ENCODE measurements at regions not wholly inside any gene's neighbourhood (a gene's known extent, or its start where the extent isn't known, plus 50 kb on each side); places are given as distances from the start of the nearest gene placed in this dataset.

DNA sequence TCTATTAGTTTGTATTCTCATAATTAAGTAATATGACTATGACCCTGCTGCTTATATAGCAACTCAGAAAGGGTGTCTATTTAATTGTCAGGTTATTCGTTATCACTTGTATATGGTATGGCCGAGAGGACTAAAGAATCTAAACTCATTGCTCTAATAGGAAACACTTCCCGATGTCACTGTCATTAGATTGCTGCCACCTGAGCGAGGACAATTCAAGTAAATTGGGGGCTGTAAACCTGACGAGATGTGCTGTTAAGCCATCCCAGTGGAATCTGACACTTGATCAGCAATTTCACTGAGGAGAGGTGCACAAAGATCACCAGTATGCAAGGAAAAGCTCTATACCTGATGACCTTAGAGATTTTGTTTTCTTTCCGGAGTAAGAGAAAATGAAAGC is 1319.3 kb downstream of the MAT2B start:
- Mint-ChIP-seq H3K36me3 (ENCODE audit: insufficient read depth, unreplicated experiment) (no peaks in the 10 kb centered on the region), H3K4me1 (ENCODE audit: insufficient read depth, unreplicated experiment) (no peaks in the 10 kb centered on the region), H3K27me3 (ENCODE audit: insufficient read depth, unreplicated experiment) (no peaks in the 10 kb centered on the region), H3K9me3 (ENCODE audit: unreplicated experiment) (no peaks in the 10 kb centered on the region), H3K4me3 (ENCODE audit: unreplicated experiment) (no peak overlapping the region), H3K27ac (ENCODE audit: low read depth, unreplicated experiment) (no peak overlapping the region)
- intact Hi-C loops (cut with micrococcal nuclease) = no loop called here
- DNase-seq (ENCODE audit: unreplicated experiment) = no peak
- ChIA-PET CTCF (no interaction called here), POLR2A (no interaction called here)
- BruUV-seq (replicated peaks) = no TSS peak
- TF ChIP-seq, protein P1, sequence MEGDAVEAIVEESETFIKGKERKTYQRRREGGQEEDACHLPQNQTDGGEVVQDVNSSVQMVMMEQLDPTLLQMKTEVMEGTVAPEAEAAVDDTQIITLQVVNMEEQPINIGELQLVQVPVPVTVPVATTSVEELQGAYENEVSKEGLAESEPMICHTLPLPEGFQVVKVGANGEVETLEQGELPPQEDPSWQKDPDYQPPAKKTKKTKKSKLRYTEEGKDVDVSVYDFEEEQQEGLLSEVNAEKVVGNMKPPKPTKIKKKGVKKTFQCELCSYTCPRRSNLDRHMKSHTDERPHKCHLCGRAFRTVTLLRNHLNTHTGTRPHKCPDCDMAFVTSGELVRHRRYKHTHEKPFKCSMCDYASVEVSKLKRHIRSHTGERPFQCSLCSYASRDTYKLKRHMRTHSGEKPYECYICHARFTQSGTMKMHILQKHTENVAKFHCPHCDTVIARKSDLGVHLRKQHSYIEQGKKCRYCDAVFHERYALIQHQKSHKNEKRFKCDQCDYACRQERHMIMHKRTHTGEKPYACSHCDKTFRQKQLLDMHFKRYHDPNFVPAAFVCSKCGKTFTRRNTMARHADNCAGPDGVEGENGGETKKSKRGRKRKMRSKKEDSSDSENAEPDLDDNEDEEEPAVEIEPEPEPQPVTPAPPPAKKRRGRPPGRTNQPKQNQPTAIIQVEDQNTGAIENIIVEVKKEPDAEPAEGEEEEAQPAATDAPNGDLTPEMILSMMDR (IDR thresholded peaks at IDR 0.05; ENCODE audit: unreplicated experiment) = no peak

DNA sequence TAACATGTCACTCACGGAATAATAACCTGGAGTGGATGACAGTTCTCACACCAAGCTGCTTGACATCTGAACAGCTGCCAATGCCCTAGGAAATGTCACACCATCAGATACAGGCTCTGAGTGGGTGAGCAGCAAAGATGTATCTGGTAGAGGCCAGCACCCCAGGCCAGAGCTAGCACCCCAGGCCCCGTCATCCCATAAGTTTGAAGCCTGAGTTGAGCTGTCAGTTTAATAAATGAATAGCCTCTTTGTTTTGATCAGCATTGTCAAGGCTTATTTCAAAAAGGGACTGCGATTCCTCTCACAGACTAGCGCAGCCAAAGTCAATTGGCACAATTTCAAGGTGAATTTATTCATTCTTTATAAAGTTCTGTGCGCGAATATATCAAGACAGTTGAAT is 1327.1 kb downstream of the MAT2B start:
- no peaks in the 10 kb centered on the region for H3K4me1 Mint-ChIP-seq (ENCODE audit: insufficient read depth, unreplicated experiment)
- TF ChIP-seq, protein P1 (IDR thresholded peaks at IDR 0.05; ENCODE audit: unreplicated experiment) = no peak
- CTCF ChIA-PET = interaction anchor here (0.6 to 1.5 kb wide), 3 partner anchors 36 to 495 kb away, joined by 3 to 6 read pairs (median 5); no protein-coding TSS in a partner anchor
- no peaks in the 10 kb centered on the region for H3K27me3 Mint-ChIP-seq (ENCODE audit: insufficient read depth, unreplicated experiment)
- intact Hi-C loops (cut with micrococcal nuclease) = no loop called here
- BruUV-seq (replicated peaks) = no TSS peak
- no peak overlapping the region for H3K27ac Mint-ChIP-seq (ENCODE audit: low read depth, unreplicated experiment)
- no peak overlapping the region for H3K4me3 Mint-ChIP-seq (ENCODE audit: unreplicated experiment)
- H3K36me3 Mint-ChIP-seq (ENCODE audit: insufficient read depth, unreplicated experiment) = no peaks in the 10 kb centered on the region
- POLR2A ChIA-PET = no interaction called here
- DNase-seq (ENCODE audit: unreplicated experiment) = no peak
- H3K9me3 Mint-ChIP-seq (ENCODE audit: unreplicated experiment) = no peaks in the 10 kb centered on the region

DNA sequence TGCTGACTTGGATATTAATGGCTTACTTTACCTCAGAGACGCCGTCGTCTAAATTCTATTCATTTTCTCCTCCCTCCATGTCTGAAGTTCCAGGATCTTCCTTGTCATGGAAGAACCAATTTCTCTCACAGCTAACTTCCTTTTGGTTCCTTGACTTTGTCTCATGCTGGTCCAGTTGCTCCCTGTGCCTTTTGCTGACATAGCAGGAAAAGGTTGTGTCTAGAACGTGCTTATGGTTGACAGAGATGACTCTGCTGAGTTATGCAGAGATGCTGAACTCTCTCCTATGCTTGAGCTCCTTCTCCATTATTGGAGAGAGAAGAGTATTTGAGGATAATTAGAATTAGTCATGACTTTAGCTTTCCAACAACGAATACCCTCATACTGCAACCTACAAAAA is 1338.9 kb downstream of the MAT2B start:
- ChIA-PET POLR2A (no interaction called here), CTCF (no interaction called here)
- H3K9me3 Mint-ChIP-seq (ENCODE audit: unreplicated experiment) = peaks cover 8% of the 10 kb centered on the region
- H3K4me3 Mint-ChIP-seq (ENCODE audit: unreplicated experiment) = no peak overlapping the region
- no peak overlapping the region for H3K27ac Mint-ChIP-seq (ENCODE audit: low read depth, unreplicated experiment)
- no peaks in the 10 kb centered on the region for H3K36me3 Mint-ChIP-seq (ENCODE audit: insufficient read depth, unreplicated experiment)
- H3K27me3 Mint-ChIP-seq (ENCODE audit: insufficient read depth, unreplicated experiment) = no peaks in the 10 kb centered on the region
- DNase-seq (ENCODE audit: unreplicated experiment) = no peak
- BruUV-seq (replicated peaks) = no TSS peak
- intact Hi-C loops (cut with micrococcal nuclease) = no loop called here
- TF ChIP-seq, protein P1 (IDR thresholded peaks at IDR 0.05; ENCODE audit: unreplicated experiment) = no peak
- H3K4me1 Mint-ChIP-seq (ENCODE audit: insufficient read depth, unreplicated experiment) = no peaks in the 10 kb centered on the region

DNA sequence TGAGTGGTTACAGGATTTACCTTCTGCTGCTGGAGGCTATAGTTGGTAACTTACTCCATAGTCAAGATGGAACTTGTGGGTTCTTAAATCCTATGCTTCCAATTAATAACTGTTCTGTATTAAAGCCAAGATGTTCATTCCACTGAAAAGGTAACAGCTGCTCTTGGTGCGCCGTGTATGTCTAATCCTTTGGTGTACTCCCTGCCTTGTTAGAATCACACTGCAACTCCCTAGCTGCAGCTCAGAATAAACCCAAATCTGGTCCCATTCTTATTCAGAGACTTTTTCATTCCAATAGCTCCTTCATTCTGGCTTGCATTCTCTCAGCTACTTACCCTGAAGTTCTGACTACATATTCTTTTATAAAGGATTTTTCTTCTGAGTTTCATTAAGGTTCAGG is 1355.5 kb downstream of the MAT2B start:
- Mint-ChIP-seq H3K27ac (ENCODE audit: low read depth, unreplicated experiment) (no peak overlapping the region), H3K27me3 (ENCODE audit: insufficient read depth, unreplicated experiment) (no peaks in the 10 kb centered on the region), H3K4me1 (ENCODE audit: insufficient read depth, unreplicated experiment) (no peaks in the 10 kb centered on the region), H3K9me3 (ENCODE audit: unreplicated experiment) (peaks cover 8% of the 10 kb centered on the region), H3K4me3 (ENCODE audit: unreplicated experiment) (no peak overlapping the region), H3K36me3 (ENCODE audit: insufficient read depth, unreplicated experiment) (no peaks in the 10 kb centered on the region)
- no TSS peak for BruUV-seq (replicated peaks)
- TF ChIP-seq, protein P1 (IDR thresholded peaks at IDR 0.05; ENCODE audit: unreplicated experiment) = no peak
- intact Hi-C loops (cut with micrococcal nuclease) = no loop called here
- DNase-seq (ENCODE audit: unreplicated experiment) = no peak
- CTCF ChIA-PET = interaction anchor here (0.6 to 1.4 kb wide), 3 partner anchors 11 to 188 kb away, joined by 3 to 5 read pairs (median 3); no protein-coding TSS in a partner anchor
- POLR2A ChIA-PET = interaction anchor here (1.1 kb wide), 1 partner anchor 11 kb away, joined by 5 read pairs; no protein-coding TSS in a partner anchor

Measured in MCF 10A (cell line).